Thyroid gland (tissue), 4 donors: ENCODE measurements at regions not wholly inside any gene's neighbourhood (a gene's known extent, or its start where the extent isn't known, plus 50 kb on each side); places are given as distances from the start of the nearest gene placed in this dataset.

Experiments used
- DNase-seq, 2 donors: peaks; one replicate each; pipeline ENCODE4 v3.0.0-alpha.2; 2019
- H3K27ac ChIP-seq, 3 donors: fragments of 200-600 bp; sonication (generic); 1 replicate in 2 of 3; 2 replicates in 1 of 3; pipeline ENCODE4 v1.5.1; 2016 to 2019; ENCODE audit warnings: mild to moderate bottlenecking in 1 of 3, moderate library complexity in 1 of 3
- H3K27me3 ChIP-seq: fragments of 200-600 bp; sonication (generic); one replicate; pipeline ENCODE4 v1.5.1; 2019
- H3K36me3 ChIP-seq, 2 donors: fragments of 200-600 bp; sonication (generic); one replicate each; pipeline ENCODE4 v1.5.1; 2016 to 2019
- H3K4me1 ChIP-seq, 2 donors: fragments of 200-600 bp; sonication (generic); one replicate each; pipeline ENCODE4 v1.5.1; 2017 to 2019
- H3K4me3 ChIP-seq, 3 donors: fragments of 200-600 bp; sonication (generic); replicated peaks in 1 of 3; 1 replicate in 2 of 3; 2 replicates in 1 of 3; pipeline ENCODE4 v1.5.1; 2016; ENCODE audit warnings: mild to moderate bottlenecking in 1 of 3
- H3K9me3 ChIP-seq: fragments of 200-600 bp; sonication (generic); one replicate; pipeline ENCODE4 v1.5.1; 2017
- CTCF ChIP-seq, 6 experiments: fragments of 200-600 bp in 3 of 6; fragments of 450-650 bp in 3 of 6; sonication (generic) in 3 of 6; IDR thresholded peaks; one replicate each; pipeline ENCODE4 v1.5.1; 2016 to 2019; ENCODE audit warnings: antibody characterized with exemption in 6 of 6, mild to moderate bottlenecking in 2 of 6, inconsistent platforms in 1 of 6, moderate library complexity in 1 of 6
- POLR2A ChIP-seq, 2 donors: fragments of 450-650 bp; IDR thresholded peaks; one replicate each; pipeline ENCODE4 v1.6.1; 2017; ENCODE audit warnings: antibody characterized with exemption in 2 of 2, mild to moderate bottlenecking in 2 of 2, moderate library complexity in 1 of 2
- WGBS, 2 donors: methylation state at CpG; one replicate each; pipeline ENCODE4 v1.1.5; 2017; 5-methylcytosine and 5-hydroxymethylcytosine counted together
- intact Hi-C: fragments of 100-400 bp; cut with DNase I; formaldehyde crosslinking; loops from one replicate; pipeline ENCODE4 v1.15.1; 2023

- H3K36me3 ChIP-seq: no peaks in the 10 kb centered on the region
- no peak for DNase-seq
- 76 to 80% methylated on average over 4 of the region's 4 CpGs for WGBS, 2 donors
- H3K9me3 ChIP-seq: no peaks in the 10 kb centered on the region
- H3K27me3 ChIP-seq: no peaks in the 10 kb centered on the region
- no peaks in the 10 kb centered on the region for H3K4me1 ChIP-seq
- TF ChIP-seq CTCF (IDR thresholded peaks at IDR 0.05) (no peak), POLR2A (IDR thresholded peaks at IDR 0.05) (no peak)
- H3K27ac ChIP-seq: no peak overlapping the region
- no peak overlapping the region for H3K4me3 ChIP-seq
- intact Hi-C loops: no loop called here
Observed at GRCh38 chr5:162391833-162392232, 324.3 kb downstream of the GABRG2 start.

- H3K36me3 ChIP-seq: no peaks in the 10 kb centered on the region
- H3K27ac ChIP-seq: no peak overlapping the region
- DNase-seq: no peak
- intact Hi-C loops: no loop called here
- no peaks in the 10 kb centered on the region for H3K4me1 ChIP-seq
- H3K4me3 ChIP-seq: no peak overlapping the region
- no peak for TF ChIP-seq POLR2A (IDR thresholded peaks at IDR 0.05)
- no peak for TF ChIP-seq CTCF (IDR thresholded peaks at IDR 0.05)
- H3K9me3 ChIP-seq: no peaks in the 10 kb centered on the region
- no peaks in the 10 kb centered on the region for H3K27me3 ChIP-seq
Observed at GRCh38 chr5:162392336-162392735, 324.8 kb downstream of the GABRG2 start.

GRCh38 chr5:162393534-162393933, 326.0 kb downstream of the GABRG2 start:
- Histone ChIP-seq H3K4me3 (no peak overlapping the region), H3K27ac (no peak overlapping the region), H3K36me3 (no peaks in the 10 kb centered on the region), H3K27me3 (no peaks in the 10 kb centered on the region), H3K9me3 (no peaks in the 10 kb centered on the region), H3K4me1 (no peaks in the 10 kb centered on the region)
- no peak for DNase-seq
- WGBS, 2 donors: 70 to 93% methylated on average over 4 of the region's 4 CpGs
- intact Hi-C loops: no loop called here
- TF ChIP-seq CTCF (IDR thresholded peaks at IDR 0.05) (no peak), POLR2A (IDR thresholded peaks at IDR 0.05) (no peak)

- WGBS, 2 donors: 85 to 87% methylated on average over 2 of the region's 2 CpGs
- Histone ChIP-seq H3K9me3 (no peaks in the 10 kb centered on the region), H3K27me3 (no peaks in the 10 kb centered on the region), H3K4me1 (no peaks in the 10 kb centered on the region), H3K4me3 (no peak overlapping the region), H3K27ac (no peak overlapping the region), H3K36me3 (no peaks in the 10 kb centered on the region)
- TF ChIP-seq CTCF (IDR thresholded peaks at IDR 0.05): no peak
- TF ChIP-seq POLR2A (IDR thresholded peaks at IDR 0.05): no peak
- DNase-seq: no peak
- intact Hi-C loops: no loop called here
Observed at GRCh38 chr5:162407614-162408013, 340.0 kb downstream of the GABRG2 start.

- 80 to 82% methylated on average over 8 of the region's 8 CpGs for WGBS, 2 donors
- H3K27ac ChIP-seq: no peak overlapping the region
- H3K27me3 ChIP-seq: no peaks in the 10 kb centered on the region
- TF ChIP-seq CTCF (IDR thresholded peaks at IDR 0.05): no peak
- TF ChIP-seq POLR2A (IDR thresholded peaks at IDR 0.05): no peak
- no peaks in the 10 kb centered on the region for H3K36me3 ChIP-seq
- DNase-seq: no peak
- no peak overlapping the region for H3K4me3 ChIP-seq
- no peaks in the 10 kb centered on the region for H3K4me1 ChIP-seq
- intact Hi-C loops: no loop called here
- H3K9me3 ChIP-seq: no peaks in the 10 kb centered on the region
Observed at GRCh38 chr5:162410365-162410764, 342.8 kb downstream of the GABRG2 start.
